NCI-H2196 (cell line): ENCODE measurements at regions not wholly inside any gene's neighbourhood (a gene's known extent, or its start where the extent isn't known, plus 50 kb on each side); places are given as distances from the start of the nearest gene placed in this dataset.

Experiments
- DNase-seq: peaks from one replicate; lab custom pipeline; 2025; ENCODE audit not compliant: unreplicated experiment; lab: John Stamatoyannopoulos, UW

DNA sequence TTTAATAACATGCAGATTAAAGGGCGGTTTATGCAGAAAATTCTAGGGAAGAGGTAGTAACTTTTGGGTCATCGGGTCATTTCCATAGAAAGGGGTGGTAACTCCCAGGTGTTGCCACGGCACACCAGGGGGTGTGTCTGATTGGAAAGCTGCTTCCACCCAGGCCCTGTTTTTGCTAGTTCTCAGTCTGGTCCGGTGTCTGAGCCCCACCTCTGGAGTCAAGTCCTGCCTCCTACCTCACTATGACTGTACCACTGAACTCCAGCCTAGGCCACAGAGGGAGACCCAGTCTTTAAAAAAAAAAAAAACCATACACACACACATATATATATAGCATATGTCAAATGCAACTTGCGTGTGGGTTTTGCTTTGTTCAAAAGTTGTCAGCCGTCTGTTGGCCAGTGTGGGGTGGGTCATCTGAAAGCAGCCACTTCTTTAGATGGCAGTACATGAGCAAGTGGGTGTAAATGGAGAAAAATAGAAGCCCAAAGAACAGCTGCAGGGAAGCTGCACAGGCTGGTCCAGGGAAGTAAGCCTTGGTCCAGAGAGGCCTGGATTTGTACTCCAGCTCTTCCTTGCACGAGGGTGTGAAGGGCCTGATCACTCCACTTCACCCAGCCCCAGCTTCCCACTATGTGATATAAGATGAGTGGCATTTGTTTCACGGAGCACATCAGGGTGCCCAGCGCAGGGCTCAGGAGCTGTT is 110.7 kb upstream of the SPRY4 start:
- DNase-seq = no peak

DNA sequence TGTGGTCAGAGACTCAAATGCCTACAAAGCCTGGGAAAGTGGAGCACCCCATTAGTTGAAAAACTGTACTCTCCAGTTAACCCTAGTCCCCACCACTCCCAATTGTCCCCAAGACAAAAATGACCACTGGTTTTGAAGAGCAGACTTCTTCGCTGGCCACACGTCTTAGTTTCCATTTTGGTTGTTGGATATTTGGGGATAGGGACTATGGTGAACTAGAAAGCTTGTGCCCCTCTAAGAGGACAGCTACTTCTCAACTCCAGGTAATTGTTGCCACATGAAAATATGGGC is 109.4 kb upstream of the SPRY4 start:
- DNase-seq = no peak

GRCh38 chr5:142433526-142434321 is 108.9 kb upstream of the SPRY4 start:
- no peak for DNase-seq

DNA sequence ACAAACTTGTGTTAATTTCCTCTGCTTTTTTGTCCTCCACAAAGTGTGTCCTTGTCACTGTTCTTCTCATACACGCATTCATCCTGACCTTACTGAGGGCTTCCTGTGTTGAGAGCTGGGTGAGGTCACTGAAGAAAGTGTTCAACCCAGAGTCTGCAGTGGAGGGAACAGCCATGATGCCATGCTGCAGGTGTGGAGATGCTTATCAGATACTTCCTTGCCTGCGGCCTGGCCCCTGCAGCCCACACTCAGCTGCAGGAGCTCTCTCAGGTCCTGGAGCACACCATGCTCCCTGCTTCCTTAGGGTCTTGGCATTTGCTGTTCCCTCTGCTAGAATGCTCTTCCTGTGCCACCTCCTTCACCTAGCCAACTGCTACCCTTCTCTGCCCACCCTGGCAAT is 108.1 kb upstream of the SPRY4 start:
- peak; percentile 77 for DNase-seq

DNA sequence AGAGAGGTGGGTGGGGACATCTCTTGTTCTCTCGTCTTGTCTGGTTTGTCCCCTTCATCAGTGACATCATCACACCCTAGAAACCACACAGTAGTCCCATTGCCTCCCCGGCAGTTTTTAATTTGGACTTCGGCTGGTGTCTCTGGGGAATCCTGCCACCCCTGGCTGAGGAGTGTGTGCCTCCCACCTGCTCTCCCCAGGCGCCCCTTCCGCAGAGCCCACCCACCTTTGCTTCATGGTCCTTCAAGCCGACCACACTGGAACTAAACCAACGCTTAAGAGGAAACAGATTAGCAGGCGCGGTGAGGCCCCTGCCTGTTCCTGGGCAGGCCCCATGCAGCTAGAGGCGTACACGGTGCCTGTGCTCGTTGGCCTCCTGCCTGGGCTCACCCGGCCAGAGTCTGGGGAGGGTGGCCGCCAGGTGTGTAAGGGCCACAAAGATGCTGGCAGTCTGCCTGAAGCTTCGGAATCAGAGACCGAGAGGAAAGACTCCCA is 107.6 kb upstream of the SPRY4 start:
- peak; percentile 79 for DNase-seq

GRCh38 chr5:142428773-142429473 is 104.1 kb upstream of the SPRY4 start:
- DNase-seq = no peak

- DNase-seq = no peak
These were observed 103.4 kb upstream of the SPRY4 start for GRCh38 chr5:142428036-142428772.

DNA sequence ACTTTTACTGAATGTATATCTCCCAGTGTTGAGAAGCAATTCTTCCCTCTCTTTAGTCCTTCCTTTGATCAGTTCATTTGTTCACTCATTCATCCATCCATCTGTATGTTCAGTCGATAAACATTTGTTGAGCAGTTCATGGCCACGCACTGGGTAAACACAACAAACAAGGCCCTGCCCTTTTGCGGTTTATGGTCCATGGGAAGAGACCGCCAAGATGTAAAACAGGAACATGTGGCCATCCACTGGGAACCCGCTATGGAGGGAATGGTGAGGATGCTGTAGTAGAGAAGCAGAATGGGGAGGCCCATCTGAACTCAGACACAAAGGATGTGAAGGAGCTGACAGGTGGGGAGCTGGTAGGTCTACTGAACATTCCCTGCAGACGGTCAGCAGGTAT is 102.7 kb upstream of the SPRY4 start:
- DNase-seq = no peak

DNA sequence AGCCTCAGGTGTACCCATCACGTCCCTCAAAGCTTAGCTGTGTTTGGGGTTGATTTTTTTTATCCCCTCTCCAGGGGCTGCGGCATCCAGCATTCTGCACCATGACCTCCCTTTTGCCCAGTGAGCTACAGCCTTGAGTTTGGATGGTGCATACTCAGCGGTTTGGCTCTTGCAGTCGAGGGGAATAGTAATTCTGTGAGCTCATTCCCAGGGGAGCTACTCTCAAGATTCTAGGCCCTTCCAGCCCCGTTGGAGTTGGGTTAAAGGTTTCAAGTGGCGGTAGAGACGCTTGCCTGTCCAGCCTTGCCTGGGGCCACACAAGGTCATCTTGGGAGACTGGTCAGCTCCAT is 102.2 kb upstream of the SPRY4 start:
- DNase-seq = no peak

DNA sequence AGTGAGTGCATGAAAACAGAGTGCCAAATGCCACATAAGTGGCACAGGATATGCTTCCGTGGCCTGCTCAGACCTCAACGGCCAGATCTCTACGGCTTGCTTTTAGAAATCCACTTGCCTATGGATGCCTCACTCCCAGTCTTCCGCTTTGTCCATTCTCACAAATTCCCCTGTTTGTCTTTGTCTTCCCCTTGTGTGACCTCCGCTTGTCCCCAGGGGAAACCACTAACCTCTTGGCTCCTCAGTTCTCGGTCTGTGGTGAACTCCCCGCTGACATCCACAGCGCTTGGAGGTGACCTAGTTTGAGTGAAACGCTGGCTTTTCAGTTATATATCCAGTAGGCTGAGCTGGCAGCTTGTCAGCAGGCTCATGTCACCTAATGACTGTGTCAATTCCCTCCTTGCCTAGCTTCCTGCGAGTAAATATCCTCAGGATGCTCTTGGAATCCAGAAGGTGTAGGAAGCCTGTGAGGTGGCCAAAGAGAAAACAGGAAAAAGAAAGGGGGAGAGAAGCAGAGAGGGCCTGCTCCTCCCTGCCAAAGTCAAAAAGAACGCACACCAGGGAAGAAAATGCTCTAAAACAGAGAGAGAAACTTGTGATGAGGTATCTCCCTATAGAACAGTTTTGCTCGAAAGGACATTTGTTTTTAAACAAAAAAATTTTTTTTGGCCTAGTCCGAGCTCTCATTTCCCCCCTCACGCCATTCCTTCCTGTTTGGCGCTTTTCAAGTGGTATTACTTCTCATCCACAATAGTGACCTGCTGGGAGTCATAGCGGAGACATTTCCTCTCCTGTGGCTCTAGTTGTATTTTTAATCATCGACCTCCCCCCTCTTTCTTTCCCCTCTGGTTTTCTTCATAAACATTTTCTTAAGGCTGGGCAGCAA is 101.6 kb upstream of the SPRY4 start:
- DNase-seq = no peak

GRCh38 chr5:142425286-142426065 is 100.7 kb upstream of the SPRY4 start:
- no peak for DNase-seq

GRCh38 chr5:142422429-142422828 is 97.6 kb upstream of the SPRY4 start:
- DNase-seq = no peak

DNA sequence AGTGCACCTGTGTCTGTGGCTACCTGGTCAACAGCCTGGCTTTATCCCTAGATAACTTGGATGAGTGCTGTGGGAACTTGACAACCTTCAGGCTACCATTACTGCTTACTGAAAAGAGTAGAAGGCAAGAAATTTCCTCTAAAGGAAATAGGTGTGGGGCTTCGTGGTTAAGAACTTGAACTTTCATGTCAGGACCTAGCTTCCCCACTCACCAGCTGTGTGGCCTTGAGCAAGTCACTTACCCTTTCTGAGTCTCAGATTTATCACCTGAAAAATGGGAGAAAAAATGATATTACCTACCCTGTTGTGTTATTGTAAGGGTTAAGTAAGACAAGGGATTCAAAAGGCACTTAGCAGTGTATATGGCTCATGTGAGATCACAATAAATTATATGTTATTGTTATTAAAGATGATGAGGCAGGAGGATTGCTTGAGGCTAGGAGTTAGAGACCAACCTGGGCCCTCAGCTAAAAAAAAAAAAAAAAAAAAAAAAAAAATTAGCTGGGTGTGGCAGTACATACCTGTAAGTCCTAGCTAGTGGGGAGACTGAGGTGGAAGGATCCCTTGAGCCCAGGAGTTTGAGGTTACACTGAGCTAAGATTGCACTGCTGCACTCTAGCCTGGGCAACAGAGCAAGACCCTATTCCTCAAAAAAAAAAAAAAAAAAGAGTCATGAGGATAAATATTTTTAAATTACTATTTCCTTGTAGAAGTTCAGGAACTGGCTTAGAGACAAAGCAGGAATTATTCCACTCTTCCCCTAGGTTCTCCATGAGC is 97.0 kb upstream of the SPRY4 start:
- DNase-seq = no peak

DNA sequence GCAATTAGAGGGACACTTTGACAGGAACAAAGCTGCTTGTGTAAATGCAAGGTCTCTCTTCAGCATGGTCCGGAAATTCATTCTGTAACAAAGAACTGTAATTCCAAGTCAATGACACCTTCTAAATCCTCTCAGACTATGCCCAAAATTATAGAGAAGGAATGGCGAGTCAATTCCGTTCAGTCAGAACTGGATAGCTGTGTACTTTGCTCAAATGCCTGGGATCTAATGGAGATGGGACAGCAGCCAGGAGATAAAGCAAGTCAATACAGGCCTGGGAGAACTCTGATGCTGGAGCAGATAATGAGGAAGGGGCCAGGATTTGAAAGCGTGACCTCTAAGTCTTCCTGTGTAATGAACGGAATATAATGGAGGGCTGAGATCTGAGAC is 96.4 kb upstream of the SPRY4 start:
- no peak for DNase-seq

GRCh38 chr5:142420561-142421227 is 95.9 kb upstream of the SPRY4 start:
- no peak for DNase-seq

DNA sequence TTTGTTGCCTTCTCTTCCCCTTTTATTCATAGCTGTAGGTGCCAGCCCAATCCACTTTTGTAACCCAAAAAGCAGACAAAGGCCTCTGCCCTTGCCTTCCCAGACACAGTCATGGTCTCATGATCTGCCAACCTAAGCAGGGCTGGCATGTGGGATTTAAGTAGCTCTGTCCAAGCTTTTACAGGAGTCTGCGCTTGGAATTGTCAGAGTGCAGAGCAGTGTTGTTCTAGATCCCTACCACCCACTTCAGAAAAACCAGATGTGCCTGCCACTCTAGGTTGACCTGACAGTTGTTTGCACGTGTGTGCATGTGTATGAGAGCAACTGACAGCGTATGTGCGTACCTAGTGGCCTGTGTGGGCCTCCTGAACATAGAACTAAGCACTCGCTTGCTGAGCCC is 87.8 kb upstream of the SPRY4 start:
- DNase-seq = no peak

DNA sequence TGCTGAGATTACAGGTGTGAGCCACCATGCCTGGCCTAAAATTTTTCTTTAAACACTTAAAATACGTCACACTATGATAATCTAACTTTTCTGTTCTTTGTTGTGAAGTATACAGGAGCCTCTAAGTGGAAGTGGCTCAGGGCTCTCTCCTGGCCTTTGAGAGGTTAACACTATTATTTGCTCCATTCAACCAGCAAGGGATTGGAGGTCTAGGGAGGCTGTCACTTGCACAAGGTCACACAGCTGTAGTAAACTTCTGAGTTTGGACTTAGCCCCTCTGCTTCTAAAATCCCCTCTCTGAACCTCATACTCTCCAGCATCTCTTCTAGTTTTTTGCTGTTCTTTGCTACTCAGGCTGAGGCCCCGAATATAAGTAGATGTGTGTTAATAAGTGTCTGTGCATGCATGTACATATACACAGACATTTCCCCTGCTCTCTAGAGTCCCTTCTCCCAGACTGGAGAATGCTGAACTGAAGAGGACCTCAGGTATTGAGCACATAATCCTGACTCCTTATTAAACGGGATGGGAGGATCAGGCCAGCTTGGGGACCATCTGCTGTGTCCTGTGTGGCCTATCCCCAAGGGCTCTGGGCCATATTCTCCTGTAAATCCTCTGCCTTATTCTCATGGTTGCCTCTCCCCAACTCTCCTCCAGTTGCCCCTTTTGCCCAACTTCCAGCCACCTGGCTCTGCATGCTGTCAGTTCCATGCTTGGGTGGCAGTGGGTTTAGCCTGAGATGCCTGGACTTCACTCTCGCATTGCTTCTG is 87.0 kb upstream of the SPRY4 start:
- no peak for DNase-seq

- no peak for DNase-seq
These were observed 86.3 kb upstream of the SPRY4 start for GRCh38 chr5:142411103-142411502.
